Osteoblast (primary cell): ENCODE measurements at regions not wholly inside any gene's neighbourhood (a gene's known extent, or its start where the extent isn't known, plus 50 kb on each side); places are given as distances from the start of the nearest gene placed in this dataset.

Source experiments
- DNase-seq: peaks from one replicate; pipeline ENCODE4 v3.0.0; 2011; ENCODE audit warnings: low spot score, mixed read lengths; ENCODE audit not compliant: insufficient read length; ENCODE audit errors: missing footprints
- H2AFZ ChIP-seq: 2 replicates; pipeline ENCODE4 v1.6.0; 2011; ENCODE audit warnings: mild to moderate bottlenecking, low read length
- H3K27ac ChIP-seq: 2 replicates; pipeline ENCODE4 v1.5.1; 2011; ENCODE audit warnings: mild to moderate bottlenecking, low read depth, low read length, moderate library complexity
- H3K27me3 ChIP-seq: 2 replicates; pipeline ENCODE4 v1.6.0; 2012; ENCODE audit warnings: mild to moderate bottlenecking, control low read depth, inconsistent platforms, low read length, moderate library complexity; ENCODE audit not compliant: insufficient read depth
- H3K36me3 ChIP-seq: 2 replicates; pipeline ENCODE4 v1.5.1; 2011; ENCODE audit warnings: mild to moderate bottlenecking, low read length, control low read depth, moderate library complexity; ENCODE audit not compliant: insufficient read depth
- H3K4me1 ChIP-seq: 2 replicates; pipeline ENCODE4 v1.5.1; 2011; ENCODE audit warnings: mild to moderate bottlenecking, low read length, control low read depth, moderate library complexity; ENCODE audit not compliant: insufficient read depth
- H3K4me2 ChIP-seq: 2 replicates; pipeline ENCODE4 v1.6.0; 2011; ENCODE audit warnings: mild to moderate bottlenecking, low read length; ENCODE audit not compliant: insufficient read depth
- H3K4me3 ChIP-seq: fragments of 200-600 bp; sonication (generic); 3 replicates; pipeline ENCODE4 v1.5.1; 2012; ENCODE audit warnings: mild to moderate bottlenecking, low read length, inconsistent platforms; ENCODE audit not compliant: insufficient read depth
- H3K79me2 ChIP-seq: 2 replicates; pipeline ENCODE4 v1.6.0; 2012; ENCODE audit warnings: mild to moderate bottlenecking, low read length, control low read depth, inconsistent platforms; ENCODE audit not compliant: insufficient read depth
- H3K9me3 ChIP-seq: 2 replicates; pipeline ENCODE4 v1.5.1; 2011; ENCODE audit warnings: low read depth, low read length, control low read depth
- H4K20me1 ChIP-seq: 2 replicates; pipeline ENCODE4 v1.6.0; 2012; ENCODE audit warnings: mild to moderate bottlenecking, low read length, control low read depth; ENCODE audit not compliant: insufficient read depth
- CTCF ChIP-seq: IDR thresholded peaks from 2 replicates; pipeline ENCODE4 v1.5.1; 2011; ENCODE audit warnings: mild to moderate bottlenecking, low read depth, low read length, moderate library complexity; ENCODE audit errors: extremely low read depth

- TF ChIP-seq CTCF, result no peak
- Histone ChIP-seq H3K4me3 (no peak overlapping the region), H4K20me1 (no peaks in the 10 kb centered on the region), H3K27me3 (no peaks in the 10 kb centered on the region), H3K36me3 (no peaks in the 10 kb centered on the region), H3K4me2 (no peak overlapping the region), H2AFZ (no peak overlapping the region), H3K9me3 (no peaks in the 10 kb centered on the region), H3K27ac (no peak overlapping the region), H3K4me1 (no peaks in the 10 kb centered on the region), H3K79me2 (no peaks in the 10 kb centered on the region)
- DNase-seq, result no peak
Measured at GRCh38 chr12:90166012-90166411, 457.4 kb upstream of the ATP2B1 start.

- Histone ChIP-seq H2AFZ (no peak overlapping the region), H3K79me2 (no peaks in the 10 kb centered on the region), H3K27ac (no peak overlapping the region), H4K20me1 (no peaks in the 10 kb centered on the region), H3K27me3 (no peaks in the 10 kb centered on the region), H3K9me3 (no peaks in the 10 kb centered on the region), H3K4me1 (no peaks in the 10 kb centered on the region), H3K4me2 (no peak overlapping the region), H3K36me3 (no peaks in the 10 kb centered on the region), H3K4me3 (no peak overlapping the region)
- TF ChIP-seq CTCF, result peak; percentile 6
- no peak for DNase-seq
Measured at GRCh38 chr12:90163975-90164374, 455.3 kb upstream of the ATP2B1 start.

DNA sequence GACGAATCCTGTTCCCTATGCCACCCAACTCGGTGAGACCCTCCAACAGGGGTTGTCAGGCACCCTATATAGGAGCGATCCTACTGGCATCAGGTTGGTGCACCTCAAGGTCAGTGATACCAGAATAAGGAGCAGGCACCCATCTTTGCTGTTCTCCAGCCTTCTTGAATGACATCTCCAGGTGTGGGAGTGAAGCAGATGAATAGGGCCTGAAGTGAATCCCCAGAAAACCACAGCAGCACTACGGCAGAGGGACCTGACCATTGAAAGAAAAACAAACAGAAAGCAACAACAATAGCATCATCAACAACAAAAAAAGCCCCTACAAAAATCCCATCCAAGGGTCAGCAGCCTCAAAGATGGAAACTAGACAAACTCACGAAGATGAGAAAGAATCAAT is 445.2 kb upstream of the ATP2B1 start:
- Histone ChIP-seq H3K4me1 (no peaks in the 10 kb centered on the region), H2AFZ (no peak overlapping the region), H3K36me3 (no peaks in the 10 kb centered on the region), H3K27ac (no peak overlapping the region), H4K20me1 (no peaks in the 10 kb centered on the region), H3K4me2 (no peak overlapping the region), H3K9me3 (no peaks in the 10 kb centered on the region), H3K4me3 (no peak overlapping the region), H3K79me2 (no peaks in the 10 kb centered on the region), H3K27me3 (no peaks in the 10 kb centered on the region)
- TF ChIP-seq CTCF, result no peak
- DNase-seq, result no peak

GRCh38 chr12:90152897-90153624 is 444.4 kb upstream of the ATP2B1 start:
- Histone ChIP-seq H3K27me3 (no peaks in the 10 kb centered on the region), H2AFZ (peak overlapping the region; percentile 49), H3K4me3 (no peak overlapping the region), H3K9me3 (no peaks in the 10 kb centered on the region), H3K79me2 (no peaks in the 10 kb centered on the region), H4K20me1 (no peaks in the 10 kb centered on the region), H3K4me2 (no peak overlapping the region), H3K36me3 (no peaks in the 10 kb centered on the region), H3K4me1 (no peaks in the 10 kb centered on the region), H3K27ac (no peak overlapping the region)
- peak; percentile 9 for DNase-seq
- no peak for TF ChIP-seq CTCF
